Activated CD4-positive, CD25-positive, alpha-beta regulatory T cell treated with anti-CD3 and anti-CD28 coated beads, Interleukin-2, amount 50 U/mL, for 24 hours (primary cell): ENCODE measurements at regions not wholly inside any gene's neighbourhood (a gene's known extent, or its start where the extent isn't known, plus 50 kb on each side); places are given as distances from the start of the nearest gene placed in this dataset.
A peak's percentile ranks its signal among the peaks of the same experiment; 100 is the strongest.
"Not testable (repeated sequence)": the region's sequence is repeated elsewhere in the genome, so short reads cannot be mapped to it uniquely, and the experiment has no call there.

Experiments
- ATAC-seq, 2 donors: fragments of 150-1000 bp; cut with Tn5 transposase; one replicate each; pipeline ENCODE4 v1.10.0; 2021; ENCODE audit warnings: mild to moderate bottlenecking in 1 of 2, moderate library complexity in 1 of 2

DNA sequence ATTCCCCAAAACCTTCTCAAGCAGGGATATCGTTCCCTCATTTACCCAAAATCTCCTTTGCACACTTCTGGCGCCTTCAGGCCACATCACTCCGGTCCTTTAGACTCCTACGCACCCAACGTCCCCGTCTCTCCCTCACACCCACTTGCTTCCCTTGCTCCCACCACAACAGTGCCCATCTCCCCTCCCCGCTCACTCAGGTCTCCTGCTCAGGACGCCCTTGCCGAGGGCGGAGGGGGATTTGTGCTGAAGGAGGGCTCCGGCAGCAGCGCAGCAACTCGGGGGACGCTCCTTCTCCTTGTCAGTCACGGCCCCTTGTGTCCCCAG, 71.6 kb downstream of the PCMTD2 start:
- not testable (repeated sequence) for ATAC-seq

DNA sequence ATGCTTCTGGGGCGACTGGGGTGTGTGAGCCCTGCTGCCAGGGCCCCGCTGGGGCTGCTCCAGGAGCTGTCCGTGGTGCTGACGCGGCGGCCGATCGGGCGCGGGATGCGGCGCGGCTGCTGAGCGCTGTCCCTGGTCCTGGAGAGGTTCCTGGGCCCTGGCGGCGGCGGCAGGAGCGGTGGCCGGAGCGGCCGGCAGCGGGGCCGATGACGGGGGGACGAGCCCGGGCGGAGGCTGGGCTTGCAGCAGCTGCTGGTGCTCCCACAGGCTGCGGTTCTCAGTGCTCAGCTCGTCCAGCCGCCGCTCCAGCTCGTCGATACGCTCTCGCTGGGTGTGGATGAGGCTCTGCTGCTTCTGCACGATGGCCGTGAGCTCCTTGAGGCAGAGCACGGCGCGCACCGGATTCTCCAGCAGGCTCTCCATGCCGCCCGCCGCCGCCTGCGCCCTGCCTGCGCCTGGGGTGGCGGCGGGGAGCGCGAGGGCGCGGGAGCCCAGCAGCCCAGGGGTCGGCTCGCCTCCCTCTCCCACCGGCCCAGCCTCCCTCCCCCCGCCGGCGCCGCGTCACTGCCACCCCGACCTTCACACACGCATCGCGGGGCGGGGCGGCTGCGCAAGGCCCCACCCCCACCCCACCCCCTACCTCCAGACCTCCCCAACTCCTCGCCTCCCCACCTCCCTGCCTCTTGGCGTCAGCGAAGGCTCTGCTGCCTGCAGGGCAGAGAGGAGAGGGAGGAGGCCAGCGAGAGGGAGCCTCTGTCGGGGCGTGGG, 72.2 kb downstream of the PCMTD2 start:
- peak; percentile 21 to 35 for ATAC-seq

DNA sequence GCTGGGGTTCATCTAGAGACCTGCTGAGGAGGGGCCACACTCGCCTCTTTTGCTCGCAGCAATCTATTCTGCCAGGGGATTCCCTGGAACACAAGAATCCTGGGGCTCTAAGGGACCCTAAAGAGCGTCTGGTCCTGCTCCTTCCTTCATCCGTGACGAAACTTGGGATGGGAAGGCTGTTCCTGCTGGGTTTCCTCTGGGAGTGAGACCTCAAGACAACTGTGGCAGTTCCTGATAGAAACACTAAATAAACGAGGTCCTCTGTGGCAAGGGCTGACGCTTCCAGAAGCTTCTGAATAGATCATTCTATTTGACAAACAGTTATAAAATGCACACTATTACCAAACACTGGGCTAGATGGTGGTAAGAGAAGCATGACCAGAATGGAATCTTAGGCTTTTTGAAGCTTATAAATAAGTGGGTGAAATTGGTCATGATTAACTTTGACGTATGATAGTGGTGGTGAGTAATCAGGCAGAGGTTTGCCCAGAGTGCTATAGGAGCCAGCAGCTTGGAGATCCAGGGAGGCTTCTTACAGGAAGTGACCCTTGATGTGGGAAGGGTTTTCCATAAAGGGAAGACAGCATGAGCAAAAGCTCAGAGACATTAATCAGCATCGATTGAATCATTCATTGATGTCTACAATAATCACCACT, 73.2 kb downstream of the PCMTD2 start:
- peak in 1 of 2 donors; percentile 88 for ATAC-seq

DNA sequence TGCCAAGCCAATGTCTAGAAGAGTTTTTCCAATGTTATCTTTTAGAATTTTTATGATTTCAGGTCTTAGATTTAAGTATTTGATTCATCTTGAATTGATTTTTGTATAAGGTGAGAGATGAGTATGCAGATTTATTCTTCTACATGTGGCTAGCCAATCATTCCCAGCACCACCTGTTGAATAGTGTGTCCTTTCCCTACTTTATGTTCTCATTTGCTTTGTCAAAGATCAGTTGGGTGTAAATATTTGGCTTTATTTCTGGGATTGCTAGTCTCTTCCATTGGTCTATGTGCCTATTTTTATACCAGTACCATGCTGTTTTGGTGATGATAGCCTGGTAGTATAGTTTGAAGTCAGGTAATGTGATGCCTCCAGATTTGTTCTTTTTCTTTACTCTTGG, 77.1 kb downstream of the PCMTD2 start:
- ATAC-seq: not testable (repeated sequence)
